H1 (cell line): ENCODE measurements at regions not wholly inside any gene's neighbourhood (a gene's known extent, or its start where the extent isn't known, plus 50 kb on each side); places are given as distances from the start of the nearest gene placed in this dataset.

Experiments
- CTCF ChIA-PET: fragments of 300-600 bp; sonication (Branson Sonifier 250); formaldehyde crosslinking; loops from one replicate; lab custom pipeline; 2021; ENCODE audit not compliant: partially characterized antibody; lab: Charles Lee
- POLR2A ChIA-PET: fragments of 300-600 bp; sonication (Branson Sonifier 250); formaldehyde crosslinking; loops from one replicate; lab custom pipeline; 2021; ENCODE audit warnings: inconsistent platforms; ENCODE audit not compliant: partially characterized antibody; lab: Charles Lee
- DNase-seq, 2 experiments: peaks; one replicate each; pipeline versions ENCODE4 v3.0.0 to v3.0.0-alpha.2; 2010 to 2022; ENCODE audit warnings: low spot score in 2 of 2, low read depth in 1 of 2, mixed read lengths in 1 of 2
- FAIRE-seq: peaks from 2 replicates; lab custom pipeline; 2011; peaks lifted over from hg19 to GRCh38; lab: Jason Lieb, UNC
- H2AFZ ChIP-seq: 2 replicates; pipeline ENCODE4 v1.8.1; 2012; ENCODE audit warnings: low read length, inconsistent platforms
- H2AK5ac ChIP-seq: 2 replicates; pipeline ENCODE4 v1.6.1; 2013; ENCODE audit warnings: low read depth, low read length
- H2BK120ac ChIP-seq: replicated peaks from 2 replicates; pipeline ENCODE3; 2013; ENCODE audit warnings: low read depth, low read length, inconsistent platforms
- H2BK12ac ChIP-seq: 2 replicates; pipeline ENCODE4 v1.6.1; 2013; ENCODE audit warnings: low read depth, low read length
- H2BK15ac ChIP-seq: 2 replicates; pipeline ENCODE4 v1.6.1; 2013; ENCODE audit warnings: low read length
- H2BK20ac ChIP-seq: 2 replicates; pipeline ENCODE4 v1.6.1; 2013; ENCODE audit warnings: low read length
- H2BK5ac ChIP-seq: 2 replicates; pipeline ENCODE4 v1.6.1; 2013; ENCODE audit warnings: low read depth, low read length
- H3K14ac ChIP-seq: 2 replicates; pipeline ENCODE4 v1.6.1; 2013; ENCODE audit warnings: inconsistent platforms; ENCODE audit not compliant: insufficient read length
- H3K18ac ChIP-seq: 2 replicates; pipeline ENCODE4 v1.6.1; 2013; ENCODE audit warnings: low read length; ENCODE audit errors: extremely low read depth
- H3K23ac ChIP-seq: 2 replicates; pipeline ENCODE4 v1.6.1; 2013; ENCODE audit warnings: inconsistent platforms; ENCODE audit not compliant: insufficient read length
- H3K23me2 ChIP-seq: 2 replicates; pipeline ENCODE4 v1.6.1; 2013; ENCODE audit warnings: low read depth, low read length
- H3K27ac ChIP-seq: 2 replicates; pipeline ENCODE4 v1.6.1; 2011; ENCODE audit warnings: low read depth, low read length, inconsistent platforms
- H3K27me3 ChIP-seq, 4 experiments: replicated peaks in 1 of 4; 1 replicate in 1 of 4; 2 replicates in 3 of 4; pipeline versions ENCODE4 v1.6.1 to v1.8.1; 2011 to 2013; ENCODE audit warnings: low read length in 3 of 4, mild to moderate bottlenecking in 3 of 4, inconsistent platforms in 2 of 4, mixed read lengths in 2 of 4, moderate library complexity in 1 of 4; ENCODE audit not compliant: control insufficient read depth in 3 of 4, insufficient read depth in 3 of 4; ENCODE audit errors: extremely low read depth in 1 of 4
- H3K36me3 ChIP-seq, 4 experiments: 2 replicates each; pipeline versions ENCODE4 v1.6.1 to v1.8.1; 2011 to 2013; ENCODE audit warnings: mild to moderate bottlenecking in 4 of 4, low read length in 3 of 4, moderate library complexity in 2 of 4, control low read depth in 1 of 4, inconsistent platforms in 1 of 4; ENCODE audit not compliant: insufficient read depth in 4 of 4, control insufficient read depth in 2 of 4
- H3K4ac ChIP-seq: replicated peaks from 2 replicates; pipeline ENCODE3; 2013; ENCODE audit warnings: low read length, low read depth, mixed read lengths, inconsistent platforms; ENCODE audit not compliant: insufficient read length
- H3K4me1 ChIP-seq, 4 experiments: replicated peaks in 1 of 4; 1 replicate in 1 of 4; 2 replicates in 3 of 4; pipeline versions ENCODE4 v1.6.1 to v1.8.1; 2011 to 2013; ENCODE audit warnings: low read length in 3 of 4, inconsistent platforms in 2 of 4, mixed read lengths in 1 of 4; ENCODE audit not compliant: insufficient read depth in 4 of 4, control insufficient read depth in 3 of 4
- H3K4me2 ChIP-seq, 2 experiments: 2 replicates each; pipeline versions ENCODE4 v1.6.1 to v1.8.1; 2011 to 2013; ENCODE audit warnings: low read depth in 2 of 2, low read length in 2 of 2, control low read depth in 1 of 2, inconsistent platforms in 1 of 2, mild to moderate bottlenecking in 1 of 2; ENCODE audit not compliant: insufficient read depth in 1 of 2
- H3K4me3 ChIP-seq, 4 experiments: fragments of 200-600, 300-600 bp in 1 of 4; sonication (generic), shearing (Covaris generic), sonication (Bioruptor Twin) in 1 of 4; 2 replicates each; pipeline versions ENCODE4 v1.5.1 to v1.8.1; 2011 to 2016; ENCODE audit warnings: low read length in 4 of 4, low read depth in 3 of 4, control low read depth in 2 of 4, inconsistent platforms in 2 of 4, mild to moderate bottlenecking in 2 of 4, mixed read lengths in 1 of 4, moderate library complexity in 1 of 4; ENCODE audit not compliant: insufficient read depth in 2 of 4; ENCODE audit errors: extremely low read depth in 1 of 4
- H3K56ac ChIP-seq: replicated peaks from 2 replicates; pipeline ENCODE3; 2013; ENCODE audit warnings: low read depth, mild to moderate bottlenecking, mixed read lengths, low read length, inconsistent platforms; ENCODE audit not compliant: insufficient read length
- H3K79me1 ChIP-seq: 2 replicates; pipeline ENCODE4 v1.6.1; 2013; ENCODE audit warnings: low read depth, low read length, control low read depth
- H3K79me2 ChIP-seq, 2 experiments: 2 replicates each; pipeline versions ENCODE4 v1.6.1 to v1.8.1; 2012 to 2013; ENCODE audit warnings: low read length in 2 of 2, mild to moderate bottlenecking in 2 of 2, inconsistent platforms in 1 of 2; ENCODE audit not compliant: insufficient read depth in 2 of 2, control insufficient read depth in 1 of 2
- H3K9ac ChIP-seq, 4 experiments: replicated peaks in 1 of 4; 1 replicate in 1 of 4; 2 replicates in 3 of 4; pipeline versions ENCODE4 v1.6.1 to v1.8.1; 2011 to 2013; ENCODE audit warnings: low read depth in 3 of 4, low read length in 3 of 4, control low read depth in 2 of 4, mild to moderate bottlenecking in 2 of 4, moderate library complexity in 2 of 4, inconsistent platforms in 1 of 4; ENCODE audit errors: extremely low read depth in 1 of 4
- H3K9me3 ChIP-seq, 2 experiments: 2 replicates each; pipeline versions ENCODE4 v1.6.1 to v1.8.1; 2012 to 2013; ENCODE audit warnings: mild to moderate bottlenecking in 2 of 2, moderate library complexity in 2 of 2, control low read depth in 1 of 2, inconsistent platforms in 1 of 2, low read depth in 1 of 2, low read length in 1 of 2, mixed read lengths in 1 of 2; ENCODE audit not compliant: insufficient read depth in 2 of 2
- H4K20me1 ChIP-seq, 2 experiments: replicated peaks in 1 of 2; 2 replicates each; pipeline versions ENCODE3 to v1.8.1; 2011 to 2013; ENCODE audit warnings: inconsistent platforms in 2 of 2, low read length in 2 of 2, mild to moderate bottlenecking in 1 of 2; ENCODE audit not compliant: insufficient read depth in 2 of 2, control insufficient read depth in 1 of 2
- H4K5ac ChIP-seq: 2 replicates; pipeline ENCODE4 v1.6.1; 2013; ENCODE audit warnings: low read length, low read depth, mixed read lengths, inconsistent platforms; ENCODE audit not compliant: insufficient read length
- H4K8ac ChIP-seq: 2 replicates; pipeline ENCODE4 v1.8.0; 2013; ENCODE audit warnings: mild to moderate bottlenecking, moderate library complexity, low read length, inconsistent platforms; ENCODE audit not compliant: insufficient read depth; ENCODE audit errors: extremely low read depth
- H4K91ac ChIP-seq: replicated peaks from 2 replicates; pipeline ENCODE3; 2013; ENCODE audit warnings: low read length, mixed read lengths, inconsistent platforms; ENCODE audit not compliant: insufficient read length
- BRCA1 ChIP-seq: IDR thresholded peaks from 2 replicates; pipeline ENCODE4 v1.6.1; 2012; ENCODE audit warnings: low read depth, low read length, improper control_type of control experiment
- CBX5 ChIP-seq: fragments of 300-800, 300-1000 bp; sonication (generic); IDR thresholded peaks from 2 replicates; pipeline ENCODE4 v1.7.1; 2016; ENCODE audit warnings: antibody characterized with exemption, low read length, low read depth
- CREB1 ChIP-seq: IDR thresholded peaks from 2 replicates; pipeline ENCODE4 v1.6.1; 2012; ENCODE audit warnings: inconsistent platforms
- JUND ChIP-seq: IDR thresholded peaks from 2 replicates; pipeline ENCODE4 v1.6.1; 2011; ENCODE audit warnings: mild to moderate bottlenecking, improper control_type of control experiment, low read length
- KDM4A ChIP-seq: IDR thresholded peaks from one replicate; pipeline ENCODE4 v1.7.1; 2012; ENCODE audit warnings: low read depth, mild to moderate bottlenecking, moderate library complexity, low read length, inconsistent platforms; ENCODE audit not compliant: severe bottlenecking
- RAD21 ChIP-seq, 2 experiments: IDR thresholded peaks in 1 of 2; conservative IDR thresholded peaks in 1 of 2; 2 replicates each; pipeline ENCODE4 v1.6.1; 2011; ENCODE audit warnings: low read depth in 2 of 2, low read length in 2 of 2, improper control_type of control experiment in 1 of 2, inconsistent platforms in 1 of 2, mild to moderate bottlenecking in 1 of 2, moderate library complexity in 1 of 2
- RXRA ChIP-seq: IDR thresholded peaks from 2 replicates; pipeline ENCODE4 v1.6.1; 2011; ENCODE audit warnings: low read depth, mild to moderate bottlenecking, low read length, moderate library complexity; ENCODE audit not compliant: insufficient read depth
- SUZ12 ChIP-seq: fragments of 200-600 bp; sonication (generic); IDR thresholded peaks from 2 replicates; pipeline ENCODE4 v1.6.1; 2012; ENCODE audit warnings: mild to moderate bottlenecking, inconsistent platforms, low read length, moderate library complexity, mixed read lengths
- WGBS, 2 experiments: shearing (Covaris generic) in 1 of 2; methylation state at CpG; one replicate each; pipeline versions ENCODE4 v1.1.6 to v1.1.7; 2013 to 2015; ENCODE audit warnings: low lambda C conversion rate in 2 of 2, mixed read lengths in 2 of 2, inconsistent platforms in 1 of 2, low coverage in 1 of 2, missing lambda C conversion rate in 1 of 2; ENCODE audit not compliant: insufficient replicate concordance in 2 of 2, insufficient coverage in 1 of 2, insufficient read length in 1 of 2; ENCODE audit errors: extremely low coverage in 1 of 2, missing lambda C conversion rate in 1 of 2; 5-methylcytosine and 5-hydroxymethylcytosine counted together

DNA sequence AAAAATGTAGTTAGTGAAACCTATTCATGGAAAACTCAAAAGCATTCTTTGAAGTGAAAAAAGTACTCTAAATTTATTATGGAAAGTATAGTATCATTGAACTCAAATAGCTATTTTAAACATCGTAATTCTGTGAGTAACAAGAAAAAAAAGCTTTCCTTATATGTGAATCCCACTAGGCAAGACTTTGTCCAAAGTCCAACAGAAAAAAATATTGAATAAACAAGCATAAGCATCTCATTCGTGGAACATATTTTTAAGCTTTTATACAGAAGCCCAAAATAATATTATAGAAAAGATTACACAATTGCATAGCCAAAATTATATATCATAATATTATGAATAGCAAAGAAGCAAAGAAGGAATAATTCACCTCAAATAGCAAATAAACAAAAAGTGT is 79.4 kb upstream of the IFNE start:
- 94% methylated on average over 2 of the region's 2 CpGs; no CpG with 5 or more reads in 1 of the 2 experiments for WGBS, 2 experiments
- POLR2A ChIA-PET: no interaction called here
- TF ChIP-seq BRCA1 (no peak), SUZ12 (no peak), CBX5 (no peak), CREB1 (no peak), RXRA (no peak), JUND (no peak), RAD21 (IDR thresholded peaks at IDR 0.05 in 1 of 2, conservative IDR thresholded peaks at IDR 0.05 in 1 of 2; ENCODE audit: low read depth in 2 of 2, low read length in 2 of 2) (no peak), KDM4A (no peak)

More for the DNA sequence above, 79.4 kb upstream of the IFNE start:
- CTCF ChIA-PET: interaction anchor here (0.6 to 1.0 kb wide), 3 partner anchors 18 to 235 kb away, joined by 3 read pairs; no protein-coding TSS in a partner anchor
- no peak overlapping the region for H2BK20ac ChIP-seq
- H2AFZ ChIP-seq: no peak overlapping the region
- peaks cover 0 to 3% (median 1%) of the 10 kb centered on the region in 4 experiments; a peak in 1 of 7 replicates for H3K4me1 ChIP-seq
- H2BK15ac ChIP-seq: no peak overlapping the region
- H3K4me3 ChIP-seq: no peak overlapping the region
- H3K9me3 ChIP-seq: no peaks in the 10 kb centered on the region
- no peak overlapping the region for H3K23ac ChIP-seq
- H4K8ac ChIP-seq: no peak overlapping the region
- H3K23me2 ChIP-seq: peaks cover 13% of the 10 kb centered on the region
- FAIRE-seq (no peak), DNase-seq (no peak)
- no peaks in the 10 kb centered on the region for H4K20me1 ChIP-seq
- H3K27me3 ChIP-seq: peaks cover 0 to 20% (median 9%) of the 10 kb centered on the region in 4 experiments; a peak in 3 of 7 replicates
- no peaks in the 10 kb centered on the region for H3K36me3 ChIP-seq
- H3K4ac ChIP-seq: no peak overlapping the region
- no peak overlapping the region for H3K4me2 ChIP-seq
- peaks cover 0 to 10% of the 10 kb centered on the region in 2 experiments; a peak in 2 of 4 replicates for H3K79me2 ChIP-seq
- H3K14ac ChIP-seq: no peak overlapping the region
- H2BK12ac ChIP-seq: no peak overlapping the region
- no peak overlapping the region for H4K91ac ChIP-seq
- no peak overlapping the region for H2BK5ac ChIP-seq
- H2AK5ac ChIP-seq: no peak overlapping the region
- H3K56ac ChIP-seq: no peak overlapping the region
- H4K5ac ChIP-seq: no peak overlapping the region
- no peak overlapping the region for H3K9ac ChIP-seq
- H3K79me1 ChIP-seq: no peaks in the 10 kb centered on the region
- no peak overlapping the region for H2BK120ac ChIP-seq
- H3K27ac ChIP-seq: no peak overlapping the region
- no peak overlapping the region for H3K18ac ChIP-seq
